ENCODE measurements at regions not wholly inside any gene's neighbourhood (a gene's known extent, or its start where the extent isn't known, plus 50 kb on each side); places are given as distances from the start of the nearest gene placed in this dataset.

- Mint-ChIP-seq H3K27me3 (ENCODE audit: insufficient read depth) (no peaks in the 10 kb centered on the region; the same call in 1 of the 2 replicates), H3K9me3 (peaks cover 20% of the 10 kb centered on the region), H3K27ac (no peak overlapping the region), H3K36me3 (ENCODE audit: low read depth) (no peaks in the 10 kb centered on the region; the same call in 1 of the 2 replicates), H3K4me3 (no peak overlapping the region), H3K4me1 (ENCODE audit: low read depth) (no peaks in the 10 kb centered on the region)
- no peak for DNase-seq
- TF ChIP-seq CTCF (IDR thresholded peaks at IDR 0.05), result no peak
These were observed 345.9 kb downstream of the BCL11B start for GRCh38 chr14:98926146-98926545.

- DNase-seq, result no peak
- H3K36me3 Mint-ChIP-seq (ENCODE audit: low read depth), result no peaks in the 10 kb centered on the region; the same call in 1 of the 2 replicates
- H3K4me3 Mint-ChIP-seq, result no peak overlapping the region
- H3K27ac Mint-ChIP-seq, result no peak overlapping the region
- H3K4me1 Mint-ChIP-seq (ENCODE audit: low read depth), result no peaks in the 10 kb centered on the region
- no peak for TF ChIP-seq CTCF (IDR thresholded peaks at IDR 0.05)
- H3K27me3 Mint-ChIP-seq (ENCODE audit: insufficient read depth), result no peaks in the 10 kb centered on the region; the same call in 1 of the 2 replicates
- peaks cover 25% of the 10 kb centered on the region for H3K9me3 Mint-ChIP-seq
These were observed 345.2 kb downstream of the BCL11B start for GRCh38 chr14:98926801-98927200.

- Mint-ChIP-seq H3K9me3 (peaks cover 29% of the 10 kb centered on the region), H3K27me3 (ENCODE audit: insufficient read depth) (no peaks in the 10 kb centered on the region; the same call in 1 of the 2 replicates), H3K4me3 (no peak overlapping the region), H3K4me1 (ENCODE audit: low read depth) (no peaks in the 10 kb centered on the region), H3K36me3 (ENCODE audit: low read depth) (no peaks in the 10 kb centered on the region; the same call in 1 of the 2 replicates), H3K27ac (no peak overlapping the region)
- DNase-seq, result no peak
- TF ChIP-seq CTCF (IDR thresholded peaks at IDR 0.05), result no peak
These were observed 344.0 kb downstream of the BCL11B start for GRCh38 chr14:98927986-98928385.

- Mint-ChIP-seq H3K27me3 (ENCODE audit: insufficient read depth) (no peaks in the 10 kb centered on the region; the same call in 1 of the 2 replicates), H3K27ac (no peak overlapping the region)
- no peak for DNase-seq
These were observed 343.6 kb downstream of the BCL11B start for GRCh38 chr14:98928418-98928817.

GRCh38 chr14:98931126-98931525 lies 340.9 kb downstream of the BCL11B start:
- H3K27ac Mint-ChIP-seq, result no peak overlapping the region
- no peaks in the 10 kb centered on the region; the same call in none of the 2 replicates for H3K27me3 Mint-ChIP-seq (ENCODE audit: insufficient read depth)
- no peak overlapping the region for H3K4me3 Mint-ChIP-seq
- TF ChIP-seq CTCF (IDR thresholded peaks at IDR 0.05), result no peak
- H3K4me1 Mint-ChIP-seq (ENCODE audit: low read depth), result no peaks in the 10 kb centered on the region
- DNase-seq, result no peak
- no peaks in the 10 kb centered on the region; the same call in 1 of the 2 replicates for H3K36me3 Mint-ChIP-seq (ENCODE audit: low read depth)
- H3K9me3 Mint-ChIP-seq, result peaks cover 33% of the 10 kb centered on the region

More at GRCh38 chr14:98928418-98928817, 343.6 kb downstream of the BCL11B start:
- Mint-ChIP-seq H3K36me3 (ENCODE audit: low read depth) (no peaks in the 10 kb centered on the region; the same call in 1 of the 2 replicates), H3K4me1 (ENCODE audit: low read depth) (no peaks in the 10 kb centered on the region), H3K4me3 (no peak overlapping the region), H3K9me3 (peaks cover 32% of the 10 kb centered on the region)
- TF ChIP-seq CTCF (IDR thresholded peaks at IDR 0.05), result no peak
